Lower leg skin (tissue), 3 donors: ENCODE measurements at regions not wholly inside any gene's neighbourhood (a gene's known extent, or its start where the extent isn't known, plus 50 kb on each side); places are given as distances from the start of the nearest gene placed in this dataset.

Source experiments
- POLR2A ChIP-seq, 2 donors: fragments of 450-650 bp; IDR thresholded peaks; one replicate each; pipeline ENCODE4 v1.6.1; 2016 to 2017; ENCODE audit warnings: antibody characterized with exemption in 2 of 2, mild to moderate bottlenecking in 1 of 2, moderate library complexity in 1 of 2
- TF ChIP-seq, protein P1 (sequence below), 3 donors: fragments of 450-650 bp; IDR thresholded peaks; one replicate each; pipeline ENCODE4 v1.5.1; 2016; ENCODE audit warnings: antibody characterized with exemption in 3 of 3, mild to moderate bottlenecking in 3 of 3, moderate library complexity in 2 of 3

DNA sequence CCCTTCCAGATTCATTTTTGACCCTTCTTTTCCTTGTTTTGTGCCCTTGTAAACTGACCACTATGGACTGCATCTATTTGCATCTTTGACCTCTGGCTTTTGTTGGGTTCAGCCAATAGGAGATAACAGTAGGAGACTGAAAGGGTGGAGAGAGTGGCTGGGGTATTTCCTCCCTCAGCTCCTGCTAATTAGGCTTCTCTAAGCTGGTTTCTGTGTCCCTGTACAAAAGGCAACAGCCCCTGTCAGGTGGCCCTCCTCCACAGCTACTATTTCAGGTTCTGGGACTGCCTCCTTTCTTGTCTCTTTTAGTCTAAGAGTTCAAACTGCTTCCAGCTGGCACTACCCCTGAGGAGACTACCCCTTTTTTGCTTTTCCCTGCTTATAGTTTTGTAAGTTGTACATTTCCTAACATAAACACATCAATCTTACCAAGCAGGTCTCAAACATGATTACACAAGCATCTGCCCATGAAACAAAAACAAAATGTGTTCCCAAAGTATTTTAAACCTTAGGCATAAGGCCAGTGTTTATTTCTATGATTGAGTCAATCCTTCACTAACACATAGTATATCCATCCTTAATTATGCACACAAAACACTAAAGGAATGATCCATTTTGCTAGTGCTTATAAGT is 262.0 kb upstream of the TRPM3 start:
- TF ChIP-seq, protein P1, sequence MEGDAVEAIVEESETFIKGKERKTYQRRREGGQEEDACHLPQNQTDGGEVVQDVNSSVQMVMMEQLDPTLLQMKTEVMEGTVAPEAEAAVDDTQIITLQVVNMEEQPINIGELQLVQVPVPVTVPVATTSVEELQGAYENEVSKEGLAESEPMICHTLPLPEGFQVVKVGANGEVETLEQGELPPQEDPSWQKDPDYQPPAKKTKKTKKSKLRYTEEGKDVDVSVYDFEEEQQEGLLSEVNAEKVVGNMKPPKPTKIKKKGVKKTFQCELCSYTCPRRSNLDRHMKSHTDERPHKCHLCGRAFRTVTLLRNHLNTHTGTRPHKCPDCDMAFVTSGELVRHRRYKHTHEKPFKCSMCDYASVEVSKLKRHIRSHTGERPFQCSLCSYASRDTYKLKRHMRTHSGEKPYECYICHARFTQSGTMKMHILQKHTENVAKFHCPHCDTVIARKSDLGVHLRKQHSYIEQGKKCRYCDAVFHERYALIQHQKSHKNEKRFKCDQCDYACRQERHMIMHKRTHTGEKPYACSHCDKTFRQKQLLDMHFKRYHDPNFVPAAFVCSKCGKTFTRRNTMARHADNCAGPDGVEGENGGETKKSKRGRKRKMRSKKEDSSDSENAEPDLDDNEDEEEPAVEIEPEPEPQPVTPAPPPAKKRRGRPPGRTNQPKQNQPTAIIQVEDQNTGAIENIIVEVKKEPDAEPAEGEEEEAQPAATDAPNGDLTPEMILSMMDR (IDR thresholded peaks at IDR 0.05): no peak
- TF ChIP-seq POLR2A (IDR thresholded peaks at IDR 0.05): no peak
